CD4-positive, alpha-beta T cell treated with Interleukin-17A for 1 hour (primary cell): ENCODE measurements at regions not wholly inside any gene's neighbourhood (a gene's known extent, or its start where the extent isn't known, plus 50 kb on each side); places are given as distances from the start of the nearest gene placed in this dataset.

Experiments used
- DNase-seq: peaks from one replicate; pipeline ENCODE4 v3.0.0-alpha.2; 2020

- DNase-seq: no peak
Measured at GRCh38 chr1:5403935-5404334, 588.3 kb downstream of the NPHP4 start.

DNA sequence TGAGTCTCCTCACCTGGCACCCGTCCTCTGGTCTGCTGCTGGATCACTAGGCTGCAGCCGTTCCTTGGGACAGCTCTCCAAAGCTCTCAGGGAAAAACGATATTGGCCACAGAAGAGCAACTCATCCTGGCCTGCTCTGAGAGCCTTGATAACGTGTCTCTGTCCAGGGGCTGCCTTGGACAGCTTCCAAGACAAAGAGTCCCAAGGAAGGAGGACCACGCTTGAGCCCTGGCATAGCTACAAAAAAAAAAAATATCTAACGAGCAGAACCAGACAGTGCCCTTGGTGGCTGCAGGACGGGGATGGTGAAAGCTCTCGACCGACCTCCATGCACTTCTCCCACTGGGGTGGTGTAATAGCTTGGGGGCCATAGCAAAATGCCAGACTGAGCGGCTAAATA lies 589.6 kb downstream of the NPHP4 start:
- no peak for DNase-seq

GRCh38 chr1:5399771-5400170 lies 592.5 kb downstream of the NPHP4 start:
- DNase-seq: no peak

DNA sequence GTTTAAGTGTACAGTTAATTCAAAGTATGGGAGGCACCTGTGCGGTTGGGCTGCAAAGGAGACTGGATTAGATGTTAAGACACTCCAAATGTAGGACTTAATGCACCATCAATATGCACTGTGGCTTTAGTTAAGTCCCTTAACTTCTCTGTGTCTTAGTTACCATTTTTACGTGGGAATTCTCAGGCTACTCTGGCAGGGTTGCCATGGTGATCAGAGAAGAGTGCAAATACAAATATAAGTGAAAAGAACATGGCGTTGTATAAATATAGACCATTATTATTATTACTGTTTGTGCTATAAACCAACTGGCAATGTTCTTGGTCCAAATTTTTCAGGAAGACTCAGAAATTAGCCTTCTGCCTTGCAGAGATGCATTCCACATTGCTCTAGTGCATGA lies 595.6 kb downstream of the NPHP4 start:
- DNase-seq: no peak

- DNase-seq: no peak
Measured at GRCh38 chr1:5394111-5394510, 598.1 kb downstream of the NPHP4 start.

- no peak for DNase-seq
Measured at GRCh38 chr1:5393603-5394002, 598.6 kb downstream of the NPHP4 start.

DNA sequence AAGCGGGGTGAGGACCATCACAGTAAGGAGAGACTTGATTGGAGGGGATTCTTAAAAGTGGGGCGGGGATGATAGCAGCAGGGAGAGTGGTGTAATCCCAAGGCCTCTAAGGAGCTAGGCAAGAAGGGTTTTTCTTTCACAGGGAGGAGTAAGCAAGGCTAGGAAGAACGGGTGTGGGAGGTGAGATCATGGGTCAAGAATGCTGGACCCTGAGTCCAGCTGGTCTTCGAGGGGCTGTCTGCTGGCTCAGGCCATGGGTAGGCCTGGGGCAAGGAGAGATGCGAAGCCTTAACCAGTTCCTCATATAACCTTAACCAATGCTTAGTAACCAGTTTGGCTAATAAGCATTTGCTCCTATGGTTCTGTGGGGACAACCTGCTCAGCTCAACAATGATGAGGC lies 599.1 kb downstream of the NPHP4 start:
- no peak for DNase-seq

DNA sequence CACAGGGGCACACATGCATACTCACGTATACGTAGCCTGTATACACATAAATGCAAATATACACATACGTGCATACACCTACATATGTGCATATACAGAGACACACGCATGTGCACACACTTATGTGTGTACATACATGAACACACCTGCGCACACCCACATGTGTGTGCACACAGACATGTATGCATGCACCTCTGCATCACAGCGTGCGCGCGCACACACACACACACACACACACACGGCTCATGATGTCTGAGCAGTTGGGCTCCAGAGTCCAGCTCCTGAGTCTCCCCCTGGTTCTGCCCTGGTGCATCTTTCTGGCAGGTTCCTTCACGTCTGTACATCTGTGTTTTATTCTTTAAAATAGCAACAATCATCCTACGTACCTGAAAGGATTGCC lies 600.5 kb downstream of the NPHP4 start:
- DNase-seq: no peak

DNA sequence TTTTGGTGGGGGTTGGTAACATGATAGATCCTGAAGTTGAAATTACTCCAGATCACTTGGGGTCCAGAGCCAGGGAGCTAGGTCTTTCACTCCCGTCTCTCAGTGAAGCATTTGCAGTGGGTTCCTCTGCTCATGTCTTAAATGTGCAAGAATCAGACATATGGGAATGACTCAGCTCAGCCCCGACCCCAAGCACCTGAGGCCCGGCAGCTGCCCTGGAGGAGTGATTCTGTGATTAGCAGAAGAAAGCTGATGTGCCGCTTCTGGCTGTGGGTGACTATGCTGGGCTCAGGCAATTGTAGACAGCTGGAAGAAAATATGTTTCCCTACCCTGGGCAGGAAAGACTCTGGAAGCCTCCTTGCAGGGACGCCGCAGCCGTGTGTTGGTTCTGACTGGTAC lies 601.7 kb downstream of the NPHP4 start:
- DNase-seq: no peak

DNA sequence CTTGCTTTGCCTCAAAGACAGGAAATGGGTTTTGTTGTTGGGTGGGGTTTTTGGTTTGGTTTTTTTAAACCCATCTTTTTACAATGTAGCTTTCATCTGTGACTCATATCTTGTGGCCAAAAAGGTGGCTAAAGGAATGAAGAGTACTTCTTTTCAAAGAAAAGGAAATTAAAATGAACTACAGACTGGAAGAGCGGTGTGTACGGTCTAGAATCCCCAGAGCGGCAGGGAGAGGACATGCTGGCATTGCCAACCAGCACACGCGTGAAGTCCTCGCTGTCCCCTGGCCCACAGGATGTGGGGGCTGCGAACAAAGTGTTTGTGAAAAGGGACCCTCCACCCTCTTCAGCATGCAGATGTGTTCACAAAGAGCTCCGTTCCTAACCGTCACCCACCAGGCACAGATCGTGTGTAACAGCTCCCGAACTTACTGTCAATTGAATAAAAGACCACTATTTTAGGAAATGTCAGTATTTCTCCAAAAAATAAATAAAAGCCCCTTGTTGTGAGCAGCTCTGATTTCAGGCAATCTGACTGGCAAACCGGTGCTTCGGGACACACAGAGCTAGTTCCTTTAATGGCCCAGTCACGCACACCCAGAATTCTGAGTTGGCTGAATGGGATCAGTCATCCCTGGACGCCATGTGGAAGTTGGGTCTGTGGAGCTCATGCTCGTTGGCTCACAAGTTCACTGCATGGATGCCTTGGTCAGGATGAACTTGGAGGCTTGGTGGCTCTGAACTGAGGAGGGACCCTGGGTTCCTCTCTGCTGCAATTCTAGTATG lies 602.9 kb downstream of the NPHP4 start:
- peak; percentile 77 for DNase-seq

DNA sequence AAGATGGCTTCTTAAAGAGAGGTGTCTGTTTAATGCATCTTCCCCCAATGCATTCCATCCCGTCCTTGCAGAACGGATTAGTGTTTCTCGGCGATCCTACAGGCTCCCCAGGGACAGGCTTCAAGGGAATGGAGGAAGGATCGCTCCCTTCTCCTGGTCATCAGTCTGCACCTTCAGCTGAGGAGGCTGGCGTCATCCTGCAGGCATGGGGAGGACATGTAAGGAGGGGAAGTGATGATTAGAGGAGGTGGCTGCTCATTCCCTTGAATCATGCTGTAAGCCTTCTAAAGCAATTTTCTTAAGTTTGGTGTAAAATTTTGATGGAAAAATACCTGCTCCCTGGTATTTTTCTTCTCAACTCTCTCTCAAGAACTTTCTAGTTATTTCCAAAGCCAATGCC lies 603.6 kb downstream of the NPHP4 start:
- no peak for DNase-seq

GRCh38 chr1:5386371-5386770 lies 605.9 kb downstream of the NPHP4 start:
- no peak for DNase-seq

DNA sequence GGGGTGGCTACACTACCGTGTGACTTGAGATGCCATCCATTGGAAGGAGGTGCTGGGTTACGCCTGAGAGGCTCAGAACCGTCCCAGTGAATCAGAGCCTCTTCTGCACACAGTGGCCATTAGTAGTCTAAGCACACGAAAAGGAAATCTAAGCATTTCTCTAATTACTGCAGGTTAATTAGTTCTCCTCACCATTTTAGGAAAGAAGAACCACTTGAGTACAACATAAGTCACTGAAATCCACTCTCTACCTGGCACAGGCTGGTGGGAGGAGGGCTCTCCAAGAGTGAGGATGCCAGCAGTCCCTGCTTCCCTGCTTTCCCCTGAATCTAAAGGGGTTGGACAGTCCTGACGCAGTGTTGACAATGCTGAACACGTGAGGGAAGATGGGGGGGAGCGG lies 606.3 kb downstream of the NPHP4 start:
- DNase-seq: no peak

DNA sequence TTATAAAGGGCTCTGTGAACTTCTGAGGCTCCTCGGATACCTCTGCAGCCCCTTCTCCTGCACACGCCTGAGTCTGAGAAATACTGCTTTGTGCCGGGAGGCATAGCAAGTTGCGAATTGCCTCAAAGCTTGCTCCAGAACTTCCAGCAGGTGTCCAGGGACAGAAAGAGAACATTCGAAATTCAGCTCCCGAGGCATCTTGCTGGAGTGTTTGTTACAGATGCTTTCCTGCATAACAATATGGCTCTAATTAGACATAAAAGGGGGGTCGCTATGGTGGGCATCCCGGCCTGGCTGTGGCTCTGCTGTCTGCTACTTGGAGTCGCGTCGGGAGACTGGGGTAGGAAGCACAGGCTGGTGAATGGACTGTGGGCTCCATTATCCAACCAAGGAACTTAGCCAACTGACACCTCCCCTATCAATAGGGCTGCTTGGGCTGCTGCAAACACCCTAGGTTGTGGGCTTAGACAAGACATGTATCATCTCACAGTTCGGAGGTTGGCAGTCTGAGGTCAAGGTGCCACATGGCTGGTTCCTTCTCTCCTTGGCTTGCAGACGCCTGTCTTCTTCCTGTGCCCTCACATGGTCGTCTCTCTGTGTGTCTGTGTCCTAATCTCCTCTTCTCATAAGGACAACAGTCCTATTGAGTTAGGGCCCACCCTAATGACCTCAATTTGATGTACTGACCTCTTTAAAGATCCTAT lies 607.0 kb downstream of the NPHP4 start:
- DNase-seq: no peak

- DNase-seq: no peak
Measured at GRCh38 chr1:5381491-5381890, 610.7 kb downstream of the NPHP4 start.

- DNase-seq: no peak
Measured at GRCh38 chr1:5379176-5379759, 613.0 kb downstream of the NPHP4 start.

DNA sequence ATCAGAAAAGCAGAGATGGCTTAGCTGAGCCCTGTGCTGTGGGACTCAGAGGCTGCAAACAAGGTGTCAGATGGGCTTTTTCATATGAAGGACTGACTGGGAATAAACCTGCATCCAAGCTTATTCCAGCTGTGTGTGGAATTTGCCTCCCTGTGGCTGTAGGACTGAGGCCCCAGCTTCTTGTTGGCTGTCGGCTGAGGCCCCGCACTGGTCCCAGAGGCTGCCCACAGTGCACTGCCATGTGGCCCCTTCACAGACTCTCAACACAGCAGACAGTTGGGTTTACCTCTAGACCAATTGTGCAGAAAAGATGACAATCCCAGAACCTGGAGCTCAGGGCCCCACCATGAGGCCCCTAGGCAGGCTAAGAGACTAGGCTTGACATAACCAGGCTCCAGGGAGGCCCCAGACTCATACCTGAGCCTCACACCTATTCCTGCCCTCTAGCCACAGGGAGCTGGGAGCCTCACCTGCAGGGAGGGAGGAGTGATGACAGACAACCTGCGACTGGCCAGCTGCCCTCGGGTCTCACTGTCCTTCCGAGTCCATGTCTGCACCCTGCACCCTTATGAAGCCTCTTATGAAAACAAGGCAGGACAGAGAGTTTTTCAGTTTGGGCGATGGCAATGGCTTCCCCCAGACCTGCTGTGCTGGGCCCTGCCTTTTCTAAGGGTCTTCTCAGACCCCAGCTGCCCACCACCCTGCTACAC lies 615.5 kb downstream of the NPHP4 start:
- DNase-seq: no peak

DNA sequence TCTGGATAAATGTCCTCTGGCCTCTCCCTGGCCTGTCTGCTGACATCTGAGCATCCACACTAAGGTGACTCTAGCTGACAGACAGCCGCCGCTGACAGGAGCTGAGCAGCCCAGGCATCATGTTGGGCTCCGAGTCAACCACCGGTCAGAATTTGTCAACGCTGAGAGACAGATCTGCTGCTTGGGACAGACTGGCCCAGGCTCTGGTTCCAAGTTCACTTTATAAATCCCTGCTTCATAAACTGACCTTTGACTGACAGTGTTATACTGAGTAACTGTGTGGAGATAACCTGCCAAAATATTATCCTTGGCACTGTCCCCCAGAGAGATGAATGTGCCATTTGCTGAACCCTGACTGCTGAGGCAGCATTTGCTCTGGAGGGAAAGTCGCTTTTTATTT lies 616.7 kb downstream of the NPHP4 start:
- DNase-seq: no peak

DNA sequence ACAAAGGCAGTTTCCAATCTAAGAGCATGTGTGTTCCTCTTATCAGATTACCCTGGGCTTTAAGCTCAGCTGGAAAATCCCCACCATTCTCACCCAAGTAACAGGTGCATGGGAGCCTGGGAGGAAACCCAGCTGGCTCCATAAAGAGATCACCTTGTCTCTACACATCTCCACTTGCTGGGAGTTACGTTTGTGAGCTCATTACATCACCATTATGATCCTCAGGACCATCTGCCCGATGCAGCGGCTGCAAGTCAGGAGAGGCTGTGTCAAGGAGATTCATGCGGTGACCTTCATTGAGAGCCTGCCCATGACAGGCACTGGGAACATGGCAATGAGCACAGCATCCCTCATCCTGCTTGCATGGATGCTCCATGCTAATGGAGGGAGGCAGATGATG lies 618.0 kb downstream of the NPHP4 start:
- DNase-seq: no peak

DNA sequence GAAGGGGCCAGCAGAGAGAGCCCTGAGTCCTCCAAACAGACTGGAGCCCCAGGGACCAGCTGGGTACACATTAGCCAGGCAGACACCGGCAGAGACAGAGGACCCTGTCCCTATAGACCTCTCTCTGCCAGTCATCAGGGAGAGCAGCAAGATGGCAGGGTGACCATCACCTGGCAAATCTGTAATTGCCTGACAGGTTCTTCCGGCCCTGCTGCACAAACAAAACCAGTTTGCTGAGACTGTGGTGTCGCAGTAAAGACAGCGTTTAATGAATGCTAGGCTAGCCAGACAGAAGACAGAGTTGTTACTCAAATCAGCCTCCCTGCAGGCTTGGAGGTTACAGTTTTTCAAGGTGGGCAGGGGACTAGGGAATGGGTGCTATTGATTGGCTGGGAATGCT lies 618.9 kb downstream of the NPHP4 start:
- no peak for DNase-seq

DNA sequence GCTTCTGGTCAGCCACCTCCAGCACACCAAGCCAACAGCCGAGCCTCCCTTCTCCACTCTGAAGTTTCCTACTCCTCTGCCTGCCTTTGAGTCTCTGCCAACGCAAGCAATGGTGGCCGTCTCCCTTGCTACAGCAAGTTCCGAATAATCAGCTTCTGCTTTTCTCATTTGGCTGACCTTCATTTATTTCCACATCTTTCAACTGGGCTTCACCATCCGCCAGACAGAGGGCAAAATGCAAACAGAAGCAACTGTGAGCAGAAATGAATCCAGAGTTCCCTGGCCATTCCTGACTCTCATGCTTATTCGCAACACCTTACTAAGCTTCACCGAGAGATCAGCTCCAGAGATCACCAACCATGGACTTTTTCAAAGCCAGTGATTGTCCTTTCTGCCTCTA lies 621.0 kb downstream of the NPHP4 start:
- no peak for DNase-seq

- peak; percentile 29 for DNase-seq
Measured at GRCh38 chr1:5370311-5370710, 621.9 kb downstream of the NPHP4 start.

- no peak for DNase-seq
Measured at GRCh38 chr1:5369223-5369622, 623.0 kb downstream of the NPHP4 start.

GRCh38 chr1:5368201-5368600 lies 624.0 kb downstream of the NPHP4 start:
- DNase-seq: no peak
